HK-2 (cell line): ENCODE measurements at regions not wholly inside any gene's neighbourhood (a gene's known extent, or its start where the extent isn't known, plus 50 kb on each side); places are given as distances from the start of the nearest gene placed in this dataset.
"Not testable (repeated sequence)": the region's sequence is repeated elsewhere in the genome, so short reads cannot be mapped to it uniquely, and the experiment has no call there.

Source experiments
- DNase-seq: peaks from one replicate; pipeline ENCODE4 v3.0.0-alpha.2; 2018; ENCODE audit not compliant: unreplicated experiment

GRCh38 chr2:19651466-19651865, 250.3 kb downstream of the TTC32 start:
- no peak for DNase-seq

- DNase-seq: peak; percentile 37
Observed at GRCh38 chr2:19649785-19650380, 251.9 kb downstream of the TTC32 start.

GRCh38 chr2:19649142-19649541, 252.6 kb downstream of the TTC32 start:
- no peak for DNase-seq

- no peak for DNase-seq
Observed at GRCh38 chr2:19648583-19648982, 253.2 kb downstream of the TTC32 start.

GRCh38 chr2:19646987-19647386, 254.8 kb downstream of the TTC32 start:
- DNase-seq: no peak

- no peak for DNase-seq
Observed at GRCh38 chr2:19644763-19645162, 257.0 kb downstream of the TTC32 start.

- DNase-seq: no peak
Observed at GRCh38 chr2:19643117-19643518, 258.7 kb downstream of the TTC32 start.

- no peak for DNase-seq
Observed at GRCh38 chr2:19642501-19642900, 259.3 kb downstream of the TTC32 start.

GRCh38 chr2:19635951-19636510, 265.8 kb downstream of the TTC32 start:
- DNase-seq: no peak

GRCh38 chr2:19632403-19632991, 269.3 kb downstream of the TTC32 start:
- no peak for DNase-seq

- DNase-seq: no peak
Observed at GRCh38 chr2:19631871-19632270, 269.9 kb downstream of the TTC32 start.

- no peak for DNase-seq
Observed at GRCh38 chr2:19630921-19631320, 270.9 kb downstream of the TTC32 start.

- DNase-seq: no peak
Observed at GRCh38 chr2:19627359-19627758, 268.9 kb upstream of the OSR1 start.

- no peak for DNase-seq
Observed at GRCh38 chr2:19623488-19623887, 265.1 kb upstream of the OSR1 start.

- no peak for DNase-seq
Observed at GRCh38 chr2:19617257-19617848, 258.9 kb upstream of the OSR1 start.

- not testable (repeated sequence) for DNase-seq
Observed at GRCh38 chr2:19615402-19615801, 257.0 kb upstream of the OSR1 start.

- DNase-seq: no peak
Observed at GRCh38 chr2:19614066-19614465, 255.6 kb upstream of the OSR1 start.

GRCh38 chr2:19611491-19612332, 253.3 kb upstream of the OSR1 start:
- DNase-seq: peak; percentile 51

GRCh38 chr2:19609266-19609665, 250.8 kb upstream of the OSR1 start:
- no peak for DNase-seq

- peak; percentile 46 for DNase-seq
Observed at GRCh38 chr2:19607931-19608771, 249.7 kb upstream of the OSR1 start.

GRCh38 chr2:19607400-19607799, 249.0 kb upstream of the OSR1 start:
- no peak for DNase-seq
